HepG2 (cell line): ENCODE measurements at regions not wholly inside any gene's neighbourhood (a gene's known extent, or its start where the extent isn't known, plus 50 kb on each side); places are given as distances from the start of the nearest gene placed in this dataset.

ENCODE experiments used
- ATAC-seq: fragments of 200-7000 bp; cut with Tn5 transposase; 3 replicates; pipeline ENCODE4 v1.9.1; 2020; ENCODE audit warnings: mild to moderate bottlenecking, moderate library complexity
- BruUV-seq: library from RNA; stranded (reverse); fragments of 400-500 nt; replicated peaks from 2 replicates; lab custom pipeline; 2021; lab: Mats Ljungman, UMichigan
- CTCF ChIA-PET: fragments of 300-600 bp; formaldehyde crosslinking; extraction: SDS; loops from one replicate; lab custom pipeline; 2021; ENCODE audit warnings: low total read pairs, inconsistent platforms, low intra/inter-chr PET ratio; lab: Yijun Ruan, JAX
- POLR2A ChIA-PET: fragments of 350-600 bp; sonication (Branson Sonifier 250); formaldehyde crosslinking; loops from one replicate; lab custom pipeline; 2020; ENCODE audit warnings: antibody characterized with exemption, inconsistent platforms; lab: Yijun Ruan, JAX
- DNase-seq: peaks from one replicate; pipeline ENCODE4 v3.0.0-alpha.2; 2015; ENCODE audit warnings: low spot score
- FAIRE-seq: peaks from 3 replicates; lab custom pipeline; 2011; peaks lifted over from hg19 to GRCh38; lab: Jason Lieb, UNC
- H2AFZ ChIP-seq: one replicate; pipeline ENCODE4 v1.6.1; 2011; ENCODE audit warnings: low read length, inconsistent platforms
- H3K27ac ChIP-seq: fragments of 300-600 bp; 3 replicates; pipeline ENCODE4 v1.8.0; 2011; ENCODE audit warnings: mixed run types, mild to moderate bottlenecking, mixed read lengths, low read length, inconsistent platforms; ENCODE audit not compliant: insufficient read depth; ENCODE audit errors: extremely low read length
- H3K27me3 ChIP-seq, 2 experiments: fragments of 200-600 bp in 1 of 2; 2 replicates in 1 of 2; 3 replicates in 1 of 2; pipeline versions ENCODE4 v1.6.0 to v1.8.0; 2011; ENCODE audit warnings: low read length in 2 of 2, mild to moderate bottlenecking in 2 of 2, moderate library complexity in 2 of 2, inconsistent platforms in 1 of 2; ENCODE audit not compliant: insufficient read depth in 2 of 2, control insufficient read depth in 1 of 2
- H3K36me3 ChIP-seq, 2 experiments: fragments of 200-600 bp in 1 of 2; replicated peaks in 1 of 2; 2 replicates in 1 of 2; 3 replicates in 1 of 2; pipeline versions ENCODE4 v1.5.1 to v1.8.0; 2011; ENCODE audit warnings: low read length in 2 of 2, inconsistent platforms in 1 of 2; ENCODE audit not compliant: insufficient read depth in 2 of 2, control insufficient read depth in 1 of 2
- H3K4me1 ChIP-seq: 2 replicates; pipeline ENCODE4 v1.5.1; 2012; ENCODE audit warnings: low read length, inconsistent platforms; ENCODE audit not compliant: insufficient read depth
- H3K4me2 ChIP-seq: 2 replicates; pipeline ENCODE4 v1.6.0; 2011; ENCODE audit warnings: low read depth, low read length, inconsistent platforms
- H3K4me3 ChIP-seq, 3 experiments: fragments of 200-600 bp in 1 of 3; sonication (generic), shearing (Covaris generic) in 1 of 3; replicated peaks in 1 of 3; 2 replicates each; pipeline ENCODE4 v1.5.1; 2011 to 2016; ENCODE audit warnings: low read length in 3 of 3, inconsistent platforms in 2 of 3, low read depth in 2 of 3, mild to moderate bottlenecking in 2 of 3, control low read depth in 1 of 3, mixed read lengths in 1 of 3; ENCODE audit not compliant: insufficient read depth in 1 of 3
- H3K79me2 ChIP-seq: one replicate; pipeline ENCODE4 v1.6.1; 2011; ENCODE audit warnings: low read length, inconsistent platforms; ENCODE audit not compliant: insufficient read depth
- H3K9ac ChIP-seq: 2 replicates; pipeline ENCODE4 v1.6.0; 2011; ENCODE audit warnings: mild to moderate bottlenecking, low read depth, low read length, inconsistent platforms; ENCODE audit not compliant: insufficient read depth
- H3K9me3 ChIP-seq: 2 replicates; pipeline ENCODE4 v1.5.1; 2012; ENCODE audit warnings: mild to moderate bottlenecking, low read length
- H4K20me1 ChIP-seq: 2 replicates; pipeline ENCODE4 v1.6.0; 2011; ENCODE audit warnings: inconsistent platforms, mild to moderate bottlenecking, low read length, moderate library complexity; ENCODE audit not compliant: insufficient read depth
- ASH2L ChIP-seq: fragments of 300-600, 200-600 bp; sonication (generic); IDR thresholded peaks from 2 replicates; pipeline ENCODE4 v1.7.0; 2017; ENCODE audit warnings: low read depth, mild to moderate bottlenecking, moderate library complexity, mixed read lengths, low read length; ENCODE audit not compliant: insufficient read length
- HDAC1 ChIP-seq: sonication (generic); formaldehyde crosslinking; IDR thresholded peaks from 2 replicates; pipeline ENCODE4 v1.5.1; 2020; ENCODE audit warnings: mild to moderate bottlenecking, missing genetic modification reagents
- KDM6A ChIP-seq: IDR thresholded peaks from 2 replicates; pipeline ENCODE4 v1.6.1; 2016; ENCODE audit warnings: low read depth
- MAFK ChIP-seq, 2 experiments: IDR thresholded peaks in 1 of 2; conservative IDR thresholded peaks in 1 of 2; 2 replicates each; pipeline ENCODE4 v1.6.1; 2011; ENCODE audit warnings: improper control_type of control experiment in 2 of 2, low read length in 2 of 2
- RAD51 ChIP-seq: fragments of 450-650 bp; IDR thresholded peaks from 2 replicates; pipeline ENCODE4 v1.6.1; 2016; ENCODE audit warnings: borderline replicate concordance
- RFX1 ChIP-seq: fragments of 450-650 bp; IDR thresholded peaks from 2 replicates; pipeline ENCODE4 v1.6.1; 2017
- ZBTB7B ChIP-seq: sonication (generic); formaldehyde crosslinking; IDR thresholded peaks from 2 replicates; pipeline ENCODE4 v1.4.0; 2020; ENCODE audit warnings: missing genetic modification reagents
- ZNF33B ChIP-seq: sonication (generic); formaldehyde crosslinking; IDR thresholded peaks from 2 replicates; pipeline ENCODE4 v1.5.1; 2020; ENCODE audit warnings: mild to moderate bottlenecking, missing genetic modification reagents
- ZNF367 ChIP-seq: sonication (generic); formaldehyde crosslinking; IDR thresholded peaks from 2 replicates; pipeline ENCODE4 v1.4.0; 2020; ENCODE audit warnings: missing genetic modification reagents, borderline replicate concordance
- ZNF562 ChIP-seq: sonication (generic); formaldehyde crosslinking; IDR thresholded peaks from 2 replicates; pipeline ENCODE4 v1.8.0; 2022; ENCODE audit warnings: missing genetic modification reagents, borderline replicate concordance
- ZNF580 ChIP-seq: IDR thresholded peaks from 2 replicates; pipeline ENCODE4 v1.6.1; 2016; ENCODE audit warnings: low read depth, borderline replicate concordance
- ZNF883 ChIP-seq: sonication (generic); formaldehyde crosslinking; IDR thresholded peaks from 2 replicates; pipeline ENCODE4 v1.5.1; 2020; ENCODE audit warnings: mild to moderate bottlenecking, missing genetic modification reagents; ENCODE audit errors: not compliant biosample characterization
- ZSCAN29 ChIP-seq: sonication (generic); formaldehyde crosslinking; conservative IDR thresholded peaks from 2 replicates; pipeline ENCODE4 v1.4.0; 2020; ENCODE audit warnings: mild to moderate bottlenecking, missing genetic modification reagents
- WGBS: methylation state at CpG from one replicate; pipeline ENCODE4 v1.1.6; 2017; ENCODE audit warnings: low lambda C conversion rate; 5-methylcytosine and 5-hydroxymethylcytosine counted together
- in situ Hi-C: cut with HindIII; loops from 2 replicates; pipeline ENCODE4 v1.10.0; 2017; ENCODE audit warnings: low pct_unique_long_range_greater_than_20kb; ENCODE audit not compliant: extremely low pct_ligation_motif_present
- intact Hi-C: fragments of 100-400 bp; cut with micrococcal nuclease; formaldehyde crosslinking; loops from one replicate; pipeline ENCODE4 v1.10.0; 2022; ENCODE audit not compliant: unreplicated experiment
- TF ChIP-seq, protein P1 (sequence below): sonication (generic); formaldehyde crosslinking; conservative IDR thresholded peaks from 2 replicates; pipeline ENCODE4 v1.4.0; 2020; ENCODE audit warnings: missing genetic modification reagents
- TF ChIP-seq, protein P2 (sequence below): sonication (generic); formaldehyde crosslinking; IDR thresholded peaks from 2 replicates; pipeline ENCODE4 v1.8.0; 2022; ENCODE audit warnings: missing genetic modification reagents, mild to moderate bottlenecking, moderate library complexity, borderline replicate concordance
- TF ChIP-seq, protein P3 (sequence below): sonication (generic); formaldehyde crosslinking; IDR thresholded peaks from 2 replicates; pipeline ENCODE4 v1.9.0; 2021; ENCODE audit warnings: missing genetic modification reagents, borderline replicate concordance

GRCh38 chrX:20988118-20988517 lies 386.1 kb upstream of the CNKSR2 start:
- CTCF ChIA-PET = no interaction called here
- no TSS peak for BruUV-seq
- Histone ChIP-seq H2AFZ (no peak overlapping the region), H3K4me1 (no peaks in the 10 kb centered on the region), H3K79me2 (no peaks in the 10 kb centered on the region), H3K36me3 (no peaks in the 10 kb centered on the region), H3K4me2 (no peak overlapping the region), H3K27ac (no peak overlapping the region), H3K27me3 (no peaks in the 10 kb centered on the region), H3K4me3 (no peak overlapping the region), H3K9me3 (no peaks in the 10 kb centered on the region), H4K20me1 (no peaks in the 10 kb centered on the region), H3K9ac (no peak overlapping the region)
- ATAC-seq (no peak), FAIRE-seq (no peak), DNase-seq (no peak)
- in situ Hi-C loops (no loop called here), intact Hi-C loops (no loop called here)
- POLR2A ChIA-PET = no interaction called here
- 33% methylated on average over 3 of the region's 3 CpGs for WGBS
- TF ChIP-seq ZNF367 (CRISPR knock-in tag) (no peak), ASH2L (no peak), KDM6A (CRISPR knock-in tag) (no peak), MAFK (conservative IDR thresholded peaks at IDR 0.05 in 1 of 2, IDR thresholded peaks at IDR 0.05 in 1 of 2; ENCODE audit: low read length in 2 of 2) (no peak), HDAC1 (no peak), RFX1 (no peak), ZNF883 (CRISPR knock-in tag) (no peak), ZNF33B (CRISPR knock-in tag) (no peak), ZSCAN29 (CRISPR knock-in tag) (no peak), ZNF562 (CRISPR knock-in tag) (no peak), ZBTB7B (CRISPR knock-in tag) (no peak), RAD51 (no peak), ZNF580 (CRISPR knock-in tag) (no peak)
- TF ChIP-seq, protein P1, sequence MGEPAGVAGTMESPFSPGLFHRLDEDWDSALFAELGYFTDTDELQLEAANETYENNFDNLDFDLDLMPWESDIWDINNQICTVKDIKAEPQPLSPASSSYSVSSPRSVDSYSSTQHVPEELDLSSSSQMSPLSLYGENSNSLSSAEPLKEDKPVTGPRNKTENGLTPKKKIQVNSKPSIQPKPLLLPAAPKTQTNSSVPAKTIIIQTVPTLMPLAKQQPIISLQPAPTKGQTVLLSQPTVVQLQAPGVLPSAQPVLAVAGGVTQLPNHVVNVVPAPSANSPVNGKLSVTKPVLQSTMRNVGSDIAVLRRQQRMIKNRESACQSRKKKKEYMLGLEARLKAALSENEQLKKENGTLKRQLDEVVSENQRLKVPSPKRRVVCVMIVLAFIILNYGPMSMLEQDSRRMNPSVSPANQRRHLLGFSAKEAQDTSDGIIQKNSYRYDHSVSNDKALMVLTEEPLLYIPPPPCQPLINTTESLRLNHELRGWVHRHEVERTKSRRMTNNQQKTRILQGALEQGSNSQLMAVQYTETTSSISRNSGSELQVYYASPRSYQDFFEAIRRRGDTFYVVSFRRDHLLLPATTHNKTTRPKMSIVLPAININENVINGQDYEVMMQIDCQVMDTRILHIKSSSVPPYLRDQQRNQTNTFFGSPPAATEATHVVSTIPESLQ (CRISPR knock-in tag) = no peak
- TF ChIP-seq, protein P2, sequence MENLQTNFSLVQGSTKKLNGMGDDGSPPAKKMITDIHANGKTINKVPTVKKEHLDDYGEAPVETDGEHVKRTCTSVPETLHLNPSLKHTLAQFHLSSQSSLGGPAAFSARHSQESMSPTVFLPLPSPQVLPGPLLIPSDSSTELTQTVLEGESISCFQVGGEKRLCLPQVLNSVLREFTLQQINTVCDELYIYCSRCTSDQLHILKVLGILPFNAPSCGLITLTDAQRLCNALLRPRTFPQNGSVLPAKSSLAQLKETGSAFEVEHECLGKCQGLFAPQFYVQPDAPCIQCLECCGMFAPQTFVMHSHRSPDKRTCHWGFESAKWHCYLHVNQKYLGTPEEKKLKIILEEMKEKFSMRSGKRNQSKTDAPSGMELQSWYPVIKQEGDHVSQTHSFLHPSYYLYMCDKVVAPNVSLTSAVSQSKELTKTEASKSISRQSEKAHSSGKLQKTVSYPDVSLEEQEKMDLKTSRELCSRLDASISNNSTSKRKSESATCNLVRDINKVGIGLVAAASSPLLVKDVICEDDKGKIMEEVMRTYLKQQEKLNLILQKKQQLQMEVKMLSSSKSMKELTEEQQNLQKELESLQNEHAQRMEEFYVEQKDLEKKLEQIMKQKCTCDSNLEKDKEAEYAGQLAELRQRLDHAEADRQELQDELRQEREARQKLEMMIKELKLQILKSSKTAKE = no peak
- TF ChIP-seq, protein P3, sequence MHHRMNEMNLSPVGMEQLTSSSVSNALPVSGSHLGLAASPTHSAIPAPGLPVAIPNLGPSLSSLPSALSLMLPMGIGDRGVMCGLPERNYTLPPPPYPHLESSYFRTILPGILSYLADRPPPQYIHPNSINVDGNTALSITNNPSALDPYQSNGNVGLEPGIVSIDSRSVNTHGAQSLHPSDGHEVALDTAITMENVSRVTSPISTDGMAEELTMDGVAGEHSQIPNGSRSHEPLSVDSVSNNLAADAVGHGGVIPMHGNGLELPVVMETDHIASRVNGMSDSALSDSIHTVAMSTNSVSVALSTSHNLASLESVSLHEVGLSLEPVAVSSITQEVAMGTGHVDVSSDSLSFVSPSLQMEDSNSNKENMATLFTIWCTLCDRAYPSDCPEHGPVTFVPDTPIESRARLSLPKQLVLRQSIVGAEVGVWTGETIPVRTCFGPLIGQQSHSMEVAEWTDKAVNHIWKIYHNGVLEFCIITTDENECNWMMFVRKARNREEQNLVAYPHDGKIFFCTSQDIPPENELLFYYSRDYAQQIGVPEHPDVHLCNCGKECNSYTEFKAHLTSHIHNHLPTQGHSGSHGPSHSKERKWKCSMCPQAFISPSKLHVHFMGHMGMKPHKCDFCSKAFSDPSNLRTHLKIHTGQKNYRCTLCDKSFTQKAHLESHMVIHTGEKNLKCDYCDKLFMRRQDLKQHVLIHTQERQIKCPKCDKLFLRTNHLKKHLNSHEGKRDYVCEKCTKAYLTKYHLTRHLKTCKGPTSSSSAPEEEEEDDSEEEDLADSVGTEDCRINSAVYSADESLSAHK (CRISPR knock-in tag) = no peak
